B cell (primary cell): ENCODE measurements at regions not wholly inside any gene's neighbourhood (a gene's known extent, or its start where the extent isn't known, plus 50 kb on each side); places are given as distances from the start of the nearest gene placed in this dataset.

ENCODE experiments used
- ATAC-seq: fragments of 200-7000 bp; cut with Tn5 transposase; one replicate; pipeline ENCODE4 v1.10.0; 2021; ENCODE audit warnings: low read depth, mild to moderate bottlenecking, moderate number of reproducible peaks, moderate library complexity
- CTCF ChIA-PET: fragments of 350-600 bp; sonication (Branson Sonifier 250); formaldehyde crosslinking; loops from one replicate; lab custom pipeline; 2021; ENCODE audit warnings: antibody characterized with exemption, inconsistent platforms; lab: Charles Lee
- POLR2A ChIA-PET: fragments of 350-600 bp; sonication (Branson Sonifier 250); formaldehyde crosslinking; loops from one replicate; lab custom pipeline; 2021; ENCODE audit warnings: antibody characterized with exemption; lab: Charles Lee
- DNase-seq: peaks from one replicate; pipeline ENCODE4 v3.0.0; 2013
- H2AFZ ChIP-seq: 2 replicates; pipeline ENCODE4 v1.6.1; 2012; ENCODE audit warnings: mild to moderate bottlenecking, low read depth, low read length; ENCODE audit not compliant: insufficient read depth, poor library complexity, severe bottlenecking
- H3K27ac ChIP-seq, 2 donors: 1 replicate in 1 of 2; 2 replicates in 1 of 2; pipeline ENCODE4 v1.5.1; 2012 to 2013; ENCODE audit warnings: low read length in 2 of 2, mild to moderate bottlenecking in 2 of 2, moderate library complexity in 1 of 2
- H3K27me3 ChIP-seq, 4 experiments: fragments of 200-600 bp in 1 of 4; sonication (generic) in 1 of 4; replicated peaks in 1 of 4; 1 replicate in 2 of 4; 2 replicates in 2 of 4; pipeline versions ENCODE4 v1.6.1 to v1.7.0; 2013 to 2016; ENCODE audit warnings: low read length in 3 of 4, mild to moderate bottlenecking in 2 of 4, mixed read lengths in 1 of 4, moderate library complexity in 1 of 4; ENCODE audit not compliant: insufficient read depth in 4 of 4, control insufficient read depth in 3 of 4; ENCODE audit errors: control extremely low read depth in 1 of 4
- H3K36me3 ChIP-seq, 2 experiments: replicated peaks in 1 of 2; 1 replicate in 1 of 2; 2 replicates in 1 of 2; pipeline versions ENCODE4 v1.6.1 to v1.7.1; 2013; ENCODE audit warnings: low read length in 1 of 2; ENCODE audit not compliant: insufficient read depth in 2 of 2, control insufficient read depth in 1 of 2; ENCODE audit errors: control extremely low read depth in 1 of 2, extremely low read depth in 1 of 2
- H3K4me1 ChIP-seq, 2 donors: fragments of 200-600 bp in 1 of 2; sonication (generic) in 1 of 2; 1 replicate in 1 of 2; 2 replicates in 1 of 2; pipeline versions ENCODE4 v1.5.1 to v1.6.1; 2013 to 2017; ENCODE audit warnings: low read length in 2 of 2; ENCODE audit not compliant: control insufficient read depth in 2 of 2, insufficient read depth in 2 of 2
- H3K4me2 ChIP-seq: replicated peaks from 2 replicates; pipeline ENCODE3; 2012; ENCODE audit warnings: mild to moderate bottlenecking, low read depth, low read length; ENCODE audit not compliant: poor library complexity, severe bottlenecking
- H3K4me3 ChIP-seq, 5 experiments: fragments of 200-600 bp in 1 of 5; sonication (generic) in 1 of 5; 1 replicate in 3 of 5; 2 replicates in 2 of 5; pipeline versions ENCODE4 v1.5.1 to v1.7.0; 2011 to 2016; ENCODE audit warnings: low read length in 4 of 5, mild to moderate bottlenecking in 4 of 5, low read depth in 2 of 5, control low read depth in 1 of 5, moderate library complexity in 1 of 5; ENCODE audit not compliant: insufficient read depth in 1 of 5; ENCODE audit errors: control extremely low read depth in 1 of 5, extremely low read depth in 1 of 5
- H3K79me2 ChIP-seq: fragments of 200-600 bp; sonication (generic); one replicate; pipeline ENCODE4 v1.6.0; 2016; ENCODE audit warnings: low read length; ENCODE audit not compliant: control insufficient read depth, insufficient read depth
- H3K9ac ChIP-seq: fragments of 200-600 bp; sonication (generic); 2 replicates; pipeline ENCODE4 v1.6.1; 2017; ENCODE audit warnings: mild to moderate bottlenecking, low read length, moderate library complexity
- H3K9me3 ChIP-seq, 3 donors: one replicate each; pipeline versions ENCODE4 v1.6.1 to v1.7.1; 2013; ENCODE audit warnings: low read length in 2 of 3; ENCODE audit not compliant: control insufficient read depth in 2 of 3, insufficient read depth in 1 of 3; ENCODE audit errors: control extremely low read depth in 1 of 3
- H4K20me1 ChIP-seq: 2 replicates; pipeline ENCODE4 v1.6.0; 2012; ENCODE audit warnings: mild to moderate bottlenecking, low read length; ENCODE audit not compliant: insufficient read depth, control insufficient read depth, poor library complexity, severe bottlenecking
- H3K27ac Mint-ChIP-seq: one replicate; pipeline ENCODE4 v1.8.0; 2021; ENCODE audit warnings: mixed read lengths
- H3K27me3 Mint-ChIP-seq: one replicate; pipeline ENCODE4 v1.8.0; 2021; ENCODE audit warnings: mixed read lengths
- H3K4me1 Mint-ChIP-seq: one replicate; pipeline ENCODE4 v1.8.0; 2021; ENCODE audit warnings: mixed read lengths
- H3K4me3 Mint-ChIP-seq: one replicate; pipeline ENCODE4 v1.8.0; 2021; ENCODE audit warnings: mixed read lengths
- H3K9me3 Mint-ChIP-seq: one replicate; pipeline ENCODE4 v1.8.0; 2022; ENCODE audit warnings: mixed read lengths; ENCODE audit not compliant: insufficient read depth
- CTCF ChIP-seq: fragments of 200-600 bp; IDR thresholded peaks from one replicate; pipeline ENCODE4 v1.8.0; 2022; ENCODE audit warnings: antibody characterized with exemption, mild to moderate bottlenecking
- EZH2 ChIP-seq: IDR thresholded peaks from 2 replicates; pipeline ENCODE4 v1.6.1; 2012; ENCODE audit warnings: borderline replicate concordance, low read depth, mild to moderate bottlenecking, moderate library complexity, low read length; ENCODE audit not compliant: insufficient read depth, poor library complexity, severe bottlenecking
- WGBS: methylation state at CpG from one replicate; pipeline ENCODE4 v1.1.5; 2013; ENCODE audit warnings: missing lambda C conversion rate; ENCODE audit not compliant: insufficient coverage; 5-methylcytosine and 5-hydroxymethylcytosine counted together
- intact Hi-C: fragments of 100-400 bp; cut with micrococcal nuclease; formaldehyde crosslinking; loops from one replicate; pipeline ENCODE4 v1.10.0; 2022

- no peak overlapping the region for H3K4me3 Mint-ChIP-seq
- intact Hi-C loops = no loop called here
- H3K79me2 ChIP-seq = no peaks in the 10 kb centered on the region
- ChIA-PET CTCF (interaction anchor here (1.0 kb wide), 1 partner anchor 16 kb away, joined by 3 read pairs; no protein-coding TSS in a partner anchor), POLR2A (no interaction called here)
- no peaks in the 10 kb centered on the region for H3K36me3 ChIP-seq
- DNase-seq (no peak), ATAC-seq (no peak)
- no peaks in the 10 kb centered on the region for H3K9me3 ChIP-seq
- H2AFZ ChIP-seq = no peak overlapping the region
- 72% methylated on average over 5 of the region's 5 CpGs for WGBS
- no peaks in the 10 kb centered on the region for H3K9me3 Mint-ChIP-seq
- no peaks in the 10 kb centered on the region for H3K4me1 ChIP-seq
- H3K27me3 Mint-ChIP-seq = no peaks in the 10 kb centered on the region
- H3K27ac Mint-ChIP-seq = no peak overlapping the region
- H3K4me2 ChIP-seq = no peak overlapping the region
- H3K27me3 ChIP-seq = no peaks in the 10 kb centered on the region
- no peak overlapping the region for H3K27ac ChIP-seq
- no peak for TF ChIP-seq EZH2
- no peak overlapping the region for H3K4me3 ChIP-seq
- no peak overlapping the region for H3K9ac ChIP-seq
- no peaks in the 10 kb centered on the region for H4K20me1 ChIP-seq
- no peaks in the 10 kb centered on the region for H3K4me1 Mint-ChIP-seq
Observed at GRCh38 chr18:70469916-70470315, 181.1 kb downstream of the SOCS6 start.

GRCh38 chr18:70468861-70469547, 180.2 kb downstream of the SOCS6 start:
- Histone ChIP-seq H3K79me2 (no peaks in the 10 kb centered on the region), H3K4me3 (no peak overlapping the region), H3K9ac (no peak overlapping the region), H3K9me3 (no peaks in the 10 kb centered on the region), H3K4me1 (peaks cover 0 to 3% of the 10 kb centered on the region in 2 donors), H3K36me3 (no peaks in the 10 kb centered on the region), H4K20me1 (no peaks in the 10 kb centered on the region), H3K4me2 (no peak overlapping the region), H3K27ac (no peak overlapping the region), H2AFZ (no peak overlapping the region), H3K27me3 (peaks cover 0 to 5% (median 2%) of the 10 kb centered on the region in 4 experiments)
- CTCF ChIA-PET = interaction anchor here (1.0 kb wide), 1 partner anchor 17 kb away, joined by 3 read pairs; no protein-coding TSS in a partner anchor
- 80% methylated on average over 2 of the region's 5 CpGs for WGBS
- Mint-ChIP-seq H3K4me3 (no peak overlapping the region), H3K27ac (no peak overlapping the region), H3K4me1 (peaks cover 6% of the 10 kb centered on the region), H3K27me3 (peaks cover 8% of the 10 kb centered on the region), H3K9me3 (no peaks in the 10 kb centered on the region)
- intact Hi-C loops = no loop called here
- POLR2A ChIA-PET = no interaction called here
- TF ChIP-seq CTCF = no peak
- TF ChIP-seq EZH2 = no peak
- ATAC-seq (no peak), DNase-seq (no peak)
